ENCODE measurements at regions not wholly inside any gene's neighbourhood (a gene's known extent, or its start where the extent isn't known, plus 50 kb on each side); places are given as distances from the start of the nearest gene placed in this dataset.
A peak's percentile ranks its signal among the peaks of the same experiment; 100 is the strongest.
"Not testable (repeated sequence)": the region's sequence is repeated elsewhere in the genome, so short reads cannot be mapped to it uniquely, and the experiment has no call there.

GRCh38 chr5:93682471-93683404, 58.7 kb downstream of the POU5F2 start:
- DNase-seq (ENCODE audit: low read depth); H3K4me3 ChIP-seq (ENCODE audit: low read depth, low read length): not testable (repeated sequence)

GRCh38 chr5:93681432-93681831, 60.0 kb downstream of the POU5F2 start:
- no peak overlapping the region for H3K4me3 ChIP-seq (ENCODE audit: low read depth, low read length)
- DNase-seq (ENCODE audit: low read depth): no peak

- no peak overlapping the region for H3K4me3 ChIP-seq (ENCODE audit: low read depth, low read length)
- DNase-seq (ENCODE audit: low read depth): peak; percentile 85
These were observed 64.0 kb downstream of the POU5F2 start for GRCh38 chr5:93677359-93677891.

GRCh38 chr5:93676704-93677103, 64.7 kb downstream of the POU5F2 start:
- H3K4me3 ChIP-seq (ENCODE audit: low read depth, low read length): no peak overlapping the region
- no peak for DNase-seq (ENCODE audit: low read depth)

- no peak overlapping the region for H3K4me3 ChIP-seq (ENCODE audit: low read depth, low read length)
- DNase-seq (ENCODE audit: low read depth): no peak
These were observed 65.6 kb downstream of the POU5F2 start for GRCh38 chr5:93675460-93676450.

GRCh38 chr5:93674866-93675459, 66.4 kb downstream of the POU5F2 start:
- DNase-seq (ENCODE audit: low read depth): no peak
- H3K4me3 ChIP-seq (ENCODE audit: low read depth, low read length): no peak overlapping the region

- H3K4me3 ChIP-seq (ENCODE audit: low read depth, low read length): no peak overlapping the region
- DNase-seq (ENCODE audit: low read depth): no peak
These were observed 67.3 kb downstream of the POU5F2 start for GRCh38 chr5:93674138-93674537.

GRCh38 chr5:93673316-93673954, 68.0 kb downstream of the POU5F2 start:
- DNase-seq (ENCODE audit: low read depth): no peak
- H3K4me3 ChIP-seq (ENCODE audit: low read depth, low read length): no peak overlapping the region

GRCh38 chr5:93665648-93666047, 75.8 kb downstream of the POU5F2 start:
- no peak for DNase-seq (ENCODE audit: low read depth)
- H3K4me3 ChIP-seq (ENCODE audit: low read depth, low read length): no peak overlapping the region

GRCh38 chr5:93660677-93661076, 77.7 kb downstream of the NR2F1 start:
- no peak overlapping the region for H3K4me3 ChIP-seq (ENCODE audit: low read depth, low read length)
- no peak for DNase-seq (ENCODE audit: low read depth)

GRCh38 chr5:93658044-93658443, 75.0 kb downstream of the NR2F1 start:
- H3K4me3 ChIP-seq (ENCODE audit: low read depth, low read length): no peak overlapping the region
- DNase-seq (ENCODE audit: low read depth): peak; percentile 19

- H3K4me3 ChIP-seq (ENCODE audit: low read depth, low read length): no peak overlapping the region
- DNase-seq (ENCODE audit: low read depth): no peak
These were observed 71.7 kb downstream of the NR2F1 start for GRCh38 chr5:93654676-93655075.

GRCh38 chr5:93653716-93654115, 70.7 kb downstream of the NR2F1 start:
- no peak overlapping the region for H3K4me3 ChIP-seq (ENCODE audit: low read depth, low read length)
- no peak for DNase-seq (ENCODE audit: low read depth)

- no peak overlapping the region for H3K4me3 ChIP-seq (ENCODE audit: low read depth, low read length)
These were observed 66.3 kb downstream of the NR2F1 start for GRCh38 chr5:93649234-93649900.

GRCh38 chr5:93644760-93645159, 61.7 kb downstream of the NR2F1 start:
- no peak overlapping the region for H3K4me3 ChIP-seq (ENCODE audit: low read depth, low read length)
- DNase-seq (ENCODE audit: low read depth): no peak

More at GRCh38 chr5:93649234-93649900, 66.3 kb downstream of the NR2F1 start:
- no peak for DNase-seq (ENCODE audit: low read depth)
